ENCODE measurements at regions not wholly inside any gene's neighbourhood (a gene's known extent, or its start where the extent isn't known, plus 50 kb on each side); places are given as distances from the start of the nearest gene placed in this dataset.
A peak's percentile ranks its signal among the peaks of the same experiment; 100 is the strongest.

GRCh38 chr20:10856237-10857015 lies 182.6 kb upstream of the JAG1 start (continued):
- no peak for TF ChIP-seq ZNF557 (CRISPR knock-in tag; IDR thresholded peaks at IDR 0.05)
- TF ChIP-seq ZNF766 (CRISPR knock-in tag; IDR thresholded peaks at IDR 0.05; ENCODE audit: borderline replicate concordance): no peak
- TF ChIP-seq ISX (CRISPR knock-in tag; conservative IDR thresholded peaks at IDR 0.05): no peak
- TF ChIP-seq ZNF781 (CRISPR knock-in tag; IDR thresholded peaks at IDR 0.05; ENCODE audit: borderline replicate concordance, not compliant biosample characterization): no peak
- no peak for TF ChIP-seq RNF2 (conservative IDR thresholded peaks at IDR 0.05; ENCODE audit: low read depth)

DNA sequence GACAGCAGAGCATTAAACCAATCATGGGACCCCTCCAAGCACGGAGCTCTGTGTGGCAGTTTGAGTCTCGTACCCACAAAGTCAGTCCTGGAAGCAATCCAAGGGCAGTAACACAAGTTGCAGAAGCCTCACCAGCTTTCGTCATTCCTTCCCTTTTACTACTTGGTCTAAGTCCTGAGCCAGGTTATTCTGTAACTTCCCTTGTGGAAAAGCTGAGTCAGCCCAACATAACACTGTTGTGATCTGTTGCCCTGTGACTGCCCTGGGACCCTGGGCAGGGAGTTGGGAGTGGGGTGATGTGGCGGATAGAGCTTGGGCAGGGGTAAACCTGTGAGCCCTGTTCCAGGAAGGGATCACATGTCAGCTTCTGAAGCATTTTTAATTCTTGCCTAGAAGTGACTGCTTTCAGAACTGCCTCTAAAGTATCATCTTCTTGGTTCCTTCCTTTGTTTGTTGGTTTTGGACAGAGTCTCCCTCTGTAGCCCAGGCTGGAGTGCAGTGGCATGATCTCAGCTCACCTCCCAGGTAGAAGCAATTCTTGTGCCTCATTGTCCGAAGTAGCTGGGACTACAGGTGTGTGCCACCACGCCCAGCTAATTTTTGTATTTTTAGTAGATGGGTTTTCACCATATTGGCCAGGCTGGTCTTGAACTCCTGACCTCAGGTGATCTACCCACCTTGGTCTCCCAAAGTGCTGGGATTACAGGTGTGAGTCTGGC lies 183.7 kb upstream of the JAG1 start:
- H3K9ac ChIP-seq (ENCODE audit: insufficient read depth, low read depth, low read length): no peak overlapping the region
- TF ChIP-seq REST (IDR thresholded peaks at IDR 0.05; ENCODE audit: borderline replicate concordance in 1 of 2, low read depth in 1 of 2, low read length in 2 of 2) (peak in 1 of 2 experiments; percentile 52; a peak in 2 of 4 replicates), MED8 (CRISPR knock-in tag; IDR thresholded peaks at IDR 0.05; ENCODE audit: insufficient replicate concordance) (no peak), KDM4B (CRISPR knock-in tag; IDR thresholded peaks at IDR 0.05) (no peak), FOSL2 (CRISPR knock-in tag; IDR thresholded peaks at IDR 0.05) (peak; percentile 59), KLF9 (CRISPR knock-in tag; IDR thresholded peaks at IDR 0.05; ENCODE audit: low read depth) (no peak), ZBTB21 (CRISPR knock-in tag; IDR thresholded peaks at IDR 0.05) (peak; percentile 24; the same call in 1 of the 2 replicates), MAFG (CRISPR knock-in tag; IDR thresholded peaks at IDR 0.05) (peak; percentile 73; the same call in 1 of the 2 replicates), REL (CRISPR knock-in tag; conservative IDR thresholded peaks at IDR 0.05) (no peak), MAFK (conservative IDR thresholded peaks at IDR 0.05 in 1 of 2, IDR thresholded peaks at IDR 0.05 in 1 of 2; ENCODE audit: low read length in 2 of 2) (peak; percentile 97 to 98), ZNF468 (CRISPR knock-in tag; IDR thresholded peaks at IDR 0.05) (no peak), MAF1 (CRISPR knock-in tag; IDR thresholded peaks at IDR 0.05; ENCODE audit: borderline replicate concordance) (no peak), MAFF (IDR thresholded peaks at IDR 0.05; ENCODE audit: low read depth, low read length) (peak; percentile 97)
- BruUV-seq (replicated peaks): no TSS peak
- H3K79me2 ChIP-seq (ENCODE audit: insufficient read depth, low read length): no peaks in the 10 kb centered on the region
- H2AFZ ChIP-seq (ENCODE audit: low read length): no peak overlapping the region
- H4K20me1 ChIP-seq (ENCODE audit: insufficient read depth, low read length): no peaks in the 10 kb centered on the region
- WGBS (ENCODE audit: low lambda C conversion rate): 33% methylated on average over 6 of the region's 6 CpGs
- intact Hi-C loops (cut with micrococcal nuclease; ENCODE audit: unreplicated experiment) (loop anchor here (2.0 kb wide), 1 partner anchor 183 kb away; no protein-coding TSS in a partner anchor), in situ Hi-C loops (cut with HindIII; ENCODE audit: extremely low pct_ligation_motif_present, low pct_unique_long_range_greater_than_20kb) (no loop called here)
- no peaks in the 10 kb centered on the region for H3K9me3 ChIP-seq (ENCODE audit: low read length)
- H3K36me3 ChIP-seq (replicated peaks in 1 of 2; ENCODE audit: control insufficient read depth in 1 of 2, insufficient read depth in 2 of 2, low read length in 2 of 2): no peaks in the 10 kb centered on the region
- H3K27me3 ChIP-seq (ENCODE audit: control insufficient read depth in 1 of 2, insufficient read depth in 2 of 2, low read length in 2 of 2): no peaks in the 10 kb centered on the region
- no peak overlapping the region for H3K27ac ChIP-seq (ENCODE audit: extremely low read length, insufficient read depth, low read length)
- FAIRE-seq (no peak), DNase-seq (ENCODE audit: low spot score) (peak; percentile 58), ATAC-seq (peak; percentile 70)
- peak overlapping the region; percentile 10; the same call in 1 of the 2 replicates for H3K4me2 ChIP-seq (ENCODE audit: low read depth, low read length)
- ChIA-PET CTCF (ENCODE audit: low intra/inter-chr PET ratio, low total read pairs) (no interaction called here), POLR2A (interaction anchor here (0.7 kb wide), 1 partner anchor 147 kb away, joined by 3 read pairs; no protein-coding TSS in a partner anchor)
- peaks cover 34% of the 10 kb centered on the region for H3K4me1 ChIP-seq (ENCODE audit: insufficient read depth, low read length)
- H3K4me3 ChIP-seq (replicated peaks in 1 of 3; ENCODE audit: insufficient read depth in 1 of 3, low read depth in 2 of 3, low read length in 3 of 3): no peak overlapping the region
